H9 (cell line): ENCODE measurements at regions not wholly inside any gene's neighbourhood (a gene's known extent, or its start where the extent isn't known, plus 50 kb on each side); places are given as distances from the start of the nearest gene placed in this dataset.

Experiments used
- DNase-seq: peaks from one replicate; pipeline ENCODE4 v3.0.0-alpha.2; 2017
- H2AFZ ChIP-seq: one replicate; pipeline ENCODE4 v1.6.1; 2013; ENCODE audit warnings: mild to moderate bottlenecking, low read length, control low read depth, moderate library complexity
- H2AK5ac ChIP-seq: 2 replicates; pipeline ENCODE4 v1.6.1; 2013; ENCODE audit warnings: low read length, control low read depth, mixed read lengths; ENCODE audit not compliant: insufficient read length
- H2BK120ac ChIP-seq: one replicate; pipeline ENCODE4 v1.6.1; 2013; ENCODE audit warnings: low read depth, mild to moderate bottlenecking, low read length, control low read depth, inconsistent platforms; ENCODE audit not compliant: poor library complexity, severe bottlenecking
- H2BK12ac ChIP-seq: 2 replicates; pipeline ENCODE4 v1.6.1; 2013; ENCODE audit warnings: low read length, control low read depth, mixed read lengths, low read depth; ENCODE audit not compliant: insufficient read length
- H2BK15ac ChIP-seq: 2 replicates; pipeline ENCODE4 v1.6.1; 2013; ENCODE audit warnings: low read depth, low read length, control low read depth
- H2BK20ac ChIP-seq: one replicate; pipeline ENCODE4 v1.6.1; 2013; ENCODE audit warnings: low read depth, mild to moderate bottlenecking, low read length, control low read depth, inconsistent platforms; ENCODE audit not compliant: poor library complexity, severe bottlenecking
- H2BK5ac ChIP-seq: 2 replicates; pipeline ENCODE4 v1.6.1; 2013; ENCODE audit warnings: low read length, control low read depth, mixed read lengths; ENCODE audit not compliant: insufficient read length
- H3K14ac ChIP-seq: 2 replicates; pipeline ENCODE4 v1.6.1; 2013; ENCODE audit warnings: low read length, control low read depth; ENCODE audit not compliant: insufficient read depth
- H3K18ac ChIP-seq: 2 replicates; pipeline ENCODE4 v1.6.1; 2013; ENCODE audit warnings: low read depth, mild to moderate bottlenecking, mixed read lengths, low read length, control low read depth; ENCODE audit not compliant: insufficient read length
- H3K23ac ChIP-seq: 2 replicates; pipeline ENCODE4 v1.6.1; 2013; ENCODE audit warnings: low read length, control low read depth, mixed read lengths, low read depth; ENCODE audit not compliant: insufficient read length
- H3K23me2 ChIP-seq: 2 replicates; pipeline ENCODE4 v1.6.1; 2013; ENCODE audit warnings: low read depth, mild to moderate bottlenecking, mixed read lengths, low read length, control low read depth; ENCODE audit not compliant: insufficient read length, poor library complexity, severe bottlenecking
- H3K27ac ChIP-seq: 2 replicates; pipeline ENCODE4 v1.5.1; 2013; ENCODE audit warnings: low read length, control low read depth, mixed read lengths, low read depth; ENCODE audit not compliant: insufficient read length
- H3K27me3 ChIP-seq: 2 replicates; pipeline ENCODE4 v1.6.1; 2013; ENCODE audit warnings: low read length, control low read depth, inconsistent platforms; ENCODE audit not compliant: insufficient read depth
- H3K4ac ChIP-seq: 2 replicates; pipeline ENCODE4 v1.6.1; 2013; ENCODE audit warnings: low read depth, mild to moderate bottlenecking, control low read depth, inconsistent platforms, low read length, moderate library complexity
- H3K4me1 ChIP-seq: 2 replicates; pipeline ENCODE4 v1.6.1; 2013; ENCODE audit warnings: low read length, control low read depth, inconsistent platforms; ENCODE audit not compliant: insufficient read depth
- H3K4me2 ChIP-seq: 2 replicates; pipeline ENCODE4 v1.6.1; 2013; ENCODE audit warnings: low read length, control low read depth, mixed read lengths; ENCODE audit not compliant: insufficient read length, insufficient read depth
- H3K56ac ChIP-seq: 2 replicates; pipeline ENCODE4 v1.6.1; 2013; ENCODE audit warnings: low read depth, mild to moderate bottlenecking, mixed read lengths, low read length, control low read depth; ENCODE audit not compliant: insufficient read length
- H3K79me1 ChIP-seq: 2 replicates; pipeline ENCODE4 v1.6.1; 2013; ENCODE audit warnings: low read depth, mild to moderate bottlenecking, moderate library complexity, low read length, control low read depth, inconsistent platforms; ENCODE audit not compliant: insufficient read depth, poor library complexity, severe bottlenecking
- H3K79me2 ChIP-seq: 2 replicates; pipeline ENCODE4 v1.6.1; 2013; ENCODE audit warnings: low read length, control low read depth, inconsistent platforms; ENCODE audit not compliant: insufficient read depth
- H3K9ac ChIP-seq: 2 replicates; pipeline ENCODE4 v1.6.1; 2013; ENCODE audit warnings: low read length, control low read depth, mixed read lengths; ENCODE audit not compliant: insufficient read length; ENCODE audit errors: extremely low read depth
- H3K9me3 ChIP-seq: one replicate; pipeline ENCODE4 v1.6.1; 2013; ENCODE audit warnings: low read depth, low read length, inconsistent platforms; ENCODE audit not compliant: control insufficient read depth
- H3T11ph ChIP-seq: one replicate; pipeline ENCODE4 v1.6.1; 2013; ENCODE audit warnings: mild to moderate bottlenecking, low read length, control low read depth, inconsistent platforms
- H4K20me1 ChIP-seq: one replicate; pipeline ENCODE4 v1.6.1; 2013; ENCODE audit not compliant: control insufficient read depth, insufficient read length, insufficient read depth
- H4K5ac ChIP-seq: 2 replicates; pipeline ENCODE4 v1.6.1; 2013; ENCODE audit warnings: low read depth, mild to moderate bottlenecking, mixed read lengths, low read length, control low read depth; ENCODE audit not compliant: insufficient read length
- H4K8ac ChIP-seq: replicated peaks from 2 replicates; pipeline ENCODE4 v1.6.1; 2013; ENCODE audit warnings: low read length, control low read depth, mixed read lengths, low read depth; ENCODE audit not compliant: insufficient read length
- H4K91ac ChIP-seq: 2 replicates; pipeline ENCODE4 v1.6.1; 2013; ENCODE audit warnings: low read depth, mild to moderate bottlenecking, moderate library complexity, mixed read lengths, low read length, control low read depth; ENCODE audit not compliant: insufficient read length
- H3K27ac Mint-ChIP-seq, 3 experiments: 2 replicates in 2 of 3; 3 replicates in 1 of 3; pipeline ENCODE4 v1.8.0; 2020 to 2021; ENCODE audit warnings: mixed read lengths in 3 of 3, mild to moderate bottlenecking in 1 of 3, moderate library complexity in 1 of 3
- H3K27me3 Mint-ChIP-seq: 2 replicates; pipeline ENCODE4 v1.8.0; 2021; ENCODE audit warnings: low read depth, mild to moderate bottlenecking, moderate library complexity, mixed read lengths
- H3K36me3 Mint-ChIP-seq, 3 experiments: 2 replicates in 2 of 3; 3 replicates in 1 of 3; pipeline ENCODE4 v1.8.0; 2020 to 2021; ENCODE audit warnings: low read depth in 3 of 3, mixed read lengths in 3 of 3; ENCODE audit not compliant: insufficient read depth in 1 of 3
- H3K4me1 Mint-ChIP-seq, 2 experiments: 2 replicates each; pipeline ENCODE4 v1.8.0; 2020; ENCODE audit warnings: mixed read lengths in 2 of 2
- H3K4me3 Mint-ChIP-seq, 2 experiments: 2 replicates in 1 of 2; 3 replicates in 1 of 2; pipeline ENCODE4 v1.8.0; 2020 to 2021; ENCODE audit warnings: mild to moderate bottlenecking in 2 of 2, mixed read lengths in 2 of 2, moderate library complexity in 1 of 2
- H3K9me3 Mint-ChIP-seq, 2 experiments: 2 replicates in 1 of 2; 3 replicates in 1 of 2; pipeline ENCODE4 v1.8.0; 2020; ENCODE audit warnings: mild to moderate bottlenecking in 2 of 2, mixed read lengths in 2 of 2, moderate library complexity in 1 of 2
- CTCF ChIP-seq: fragments of 200-600 bp; sonication (generic); conservative IDR thresholded peaks from 3 replicates; pipeline ENCODE4 v1.8.0; 2021; ENCODE audit warnings: antibody characterized with exemption, mild to moderate bottlenecking
- WGBS: extraction: QIAGEN DNeasy Blood & Tissue Kit; methylation state at CpG from one replicate; pipeline ENCODE4 v1.1.7; 2013; ENCODE audit warnings: missing lambda C conversion rate, low lambda C conversion rate, mixed read lengths; ENCODE audit not compliant: insufficient read length; ENCODE audit errors: extremely low coverage; 5-methylcytosine and 5-hydroxymethylcytosine counted together

DNA sequence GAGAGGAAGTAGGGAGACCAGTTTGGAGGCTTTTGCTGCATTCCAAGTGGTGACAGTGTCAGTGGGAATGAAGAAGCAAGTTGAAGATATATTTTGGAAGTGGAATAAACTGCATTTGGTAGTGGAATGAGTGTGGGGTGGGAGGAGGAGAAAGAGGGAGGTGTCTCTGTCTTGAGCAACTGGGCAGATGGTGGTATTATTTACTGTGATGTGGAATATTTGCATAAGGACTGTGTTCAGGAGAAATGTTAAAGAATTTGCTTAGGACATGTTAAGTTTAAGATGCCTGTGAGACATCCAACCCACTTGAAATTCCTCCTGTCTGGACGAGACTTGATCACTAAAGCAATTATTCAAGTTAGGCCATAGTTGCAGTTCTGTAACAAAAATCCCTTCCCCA, 448.9 kb upstream of the AMOT start:
- Mint-ChIP-seq H3K9me3 (no peaks in the 10 kb centered on the region), H3K27me3 (no peaks in the 10 kb centered on the region), H3K27ac (no peak overlapping the region), H3K36me3 (no peaks in the 10 kb centered on the region), H3K4me1 (peaks cover 8 to 12% of the 10 kb centered on the region in 2 experiments), H3K4me3 (no peak overlapping the region)
- Histone ChIP-seq H3K27ac (no peak overlapping the region), H3T11ph (no peak overlapping the region), H2BK20ac (no peak overlapping the region), H2AFZ (no peak overlapping the region), H2BK5ac (no peak overlapping the region), H3K9me3 (no peaks in the 10 kb centered on the region), H2BK12ac (no peak overlapping the region), H3K27me3 (no peaks in the 10 kb centered on the region), H3K79me1 (no peaks in the 10 kb centered on the region), H3K14ac (no peak overlapping the region), H4K20me1 (no peaks in the 10 kb centered on the region), H2AK5ac (no peak overlapping the region), H3K79me2 (no peaks in the 10 kb centered on the region), H3K23ac (no peak overlapping the region), H4K8ac (no peak overlapping the region), H3K18ac (no peak overlapping the region), H3K4me1 (no peaks in the 10 kb centered on the region), H2BK120ac (no peak overlapping the region), H3K9ac (no peak overlapping the region), H2BK15ac (no peak overlapping the region), H3K56ac (no peak overlapping the region), H4K91ac (no peak overlapping the region), H3K4ac (no peak overlapping the region), H4K5ac (no peak overlapping the region), H3K4me2 (no peak overlapping the region), H3K23me2 (no peaks in the 10 kb centered on the region)
- no CpG with 5 or more reads among the region's 1 CpG for WGBS
- DNase-seq = no peak
- TF ChIP-seq CTCF = no peak
